CD4-positive, alpha-beta T cell treated with Interleukin-2 at 100 ng/mL for 4 hours (primary cell): ENCODE measurements at regions not wholly inside any gene's neighbourhood (a gene's known extent, or its start where the extent isn't known, plus 50 kb on each side); places are given as distances from the start of the nearest gene placed in this dataset.

Experiments used
- DNase-seq: peaks from one replicate; pipeline ENCODE4 v3.0.0-alpha.2; 2020; ENCODE audit warnings: low spot score

- DNase-seq: no peak
Observed at GRCh38 chr4:11912886-11913285, 484.2 kb upstream of the HS3ST1 start.

GRCh38 chr4:11910812-11911211 is 482.1 kb upstream of the HS3ST1 start:
- no peak for DNase-seq

- DNase-seq: no peak
Observed at GRCh38 chr4:11908712-11909111, 480.0 kb upstream of the HS3ST1 start.

- DNase-seq: no peak
Observed at GRCh38 chr4:11908205-11908604, 479.5 kb upstream of the HS3ST1 start.

- no peak for DNase-seq
Observed at GRCh38 chr4:11904846-11905739, 476.4 kb upstream of the HS3ST1 start.

- no peak for DNase-seq
Observed at GRCh38 chr4:11904117-11904535, 475.4 kb upstream of the HS3ST1 start.

GRCh38 chr4:11901089-11901488 is 472.4 kb upstream of the HS3ST1 start:
- no peak for DNase-seq

GRCh38 chr4:11900359-11900758 is 471.7 kb upstream of the HS3ST1 start:
- no peak for DNase-seq

- DNase-seq: no peak
Observed at GRCh38 chr4:11898796-11899195, 470.1 kb upstream of the HS3ST1 start.

- DNase-seq: no peak
Observed at GRCh38 chr4:11895766-11896165, 467.1 kb upstream of the HS3ST1 start.

- DNase-seq: no peak
Observed at GRCh38 chr4:11894977-11895376, 466.3 kb upstream of the HS3ST1 start.

- no peak for DNase-seq
Observed at GRCh38 chr4:11894221-11894620, 465.5 kb upstream of the HS3ST1 start.

- no peak for DNase-seq
Observed at GRCh38 chr4:11889099-11889498, 460.4 kb upstream of the HS3ST1 start.

GRCh38 chr4:11881947-11882346 is 453.3 kb upstream of the HS3ST1 start:
- no peak for DNase-seq

- no peak for DNase-seq
Observed at GRCh38 chr4:11881364-11881763, 452.7 kb upstream of the HS3ST1 start.

- DNase-seq: no peak
Observed at GRCh38 chr4:11878241-11878640, 449.5 kb upstream of the HS3ST1 start.

- no peak for DNase-seq
Observed at GRCh38 chr4:11876104-11876503, 447.4 kb upstream of the HS3ST1 start.

- DNase-seq: no peak
Observed at GRCh38 chr4:11869191-11869870, 440.6 kb upstream of the HS3ST1 start.

- no peak for DNase-seq
Observed at GRCh38 chr4:11866391-11866790, 437.7 kb upstream of the HS3ST1 start.

GRCh38 chr4:11860996-11861395 is 432.3 kb upstream of the HS3ST1 start:
- no peak for DNase-seq

GRCh38 chr4:11857881-11858280 is 429.2 kb upstream of the HS3ST1 start:
- no peak for DNase-seq

- no peak for DNase-seq
Observed at GRCh38 chr4:11847167-11847566, 418.5 kb upstream of the HS3ST1 start.

GRCh38 chr4:11843927-11844326 is 415.2 kb upstream of the HS3ST1 start:
- no peak for DNase-seq
